HepG2 (cell line): ENCODE measurements at regions not wholly inside any gene's neighbourhood (a gene's known extent, or its start where the extent isn't known, plus 50 kb on each side); places are given as distances from the start of the nearest gene placed in this dataset.

Experiments
- BCL6 ChIP-seq: IDR thresholded peaks from 2 replicates; pipeline ENCODE4 v1.6.1; 2016; ENCODE audit warnings: missing genetic modification reagents, missing compliant biosample characterization
- CAMTA2 ChIP-seq: sonication (generic); formaldehyde crosslinking; IDR thresholded peaks from 2 replicates; pipeline ENCODE4 v1.4.0; 2020; ENCODE audit warnings: mild to moderate bottlenecking, missing genetic modification reagents, borderline replicate concordance
- MEIS2 ChIP-seq: sonication (generic); formaldehyde crosslinking; IDR thresholded peaks from 2 replicates; pipeline ENCODE4 v1.9.0; 2021; ENCODE audit warnings: mild to moderate bottlenecking, missing genetic modification reagents
- MLXIP ChIP-seq: sonication (generic); formaldehyde crosslinking; IDR thresholded peaks from 2 replicates; pipeline ENCODE4 v1.9.0; 2021; ENCODE audit warnings: missing genetic modification reagents, borderline replicate concordance
- SUZ12 ChIP-seq: fragments of 150-350 bp; IDR thresholded peaks from 2 replicates; pipeline ENCODE4 v1.6.1; 2014; ENCODE audit warnings: low read depth, low read length
- ZNF121 ChIP-seq: sonication (generic); formaldehyde crosslinking; IDR thresholded peaks from 2 replicates; pipeline ENCODE4 v1.5.0; 2020; ENCODE audit warnings: mild to moderate bottlenecking, missing genetic modification reagents
- ZNF430 ChIP-seq: sonication (generic); formaldehyde crosslinking; IDR thresholded peaks from 2 replicates; pipeline ENCODE4 v1.9.0; 2021; ENCODE audit warnings: mild to moderate bottlenecking, missing genetic modification reagents
- ZNF484 ChIP-seq: sonication (generic); formaldehyde crosslinking; IDR thresholded peaks from 2 replicates; pipeline ENCODE4 v1.5.1; 2020; ENCODE audit warnings: mild to moderate bottlenecking, low read depth, missing genetic modification reagents, borderline replicate concordance
- ZNF609 ChIP-seq: sonication (generic); formaldehyde crosslinking; IDR thresholded peaks from 2 replicates; pipeline ENCODE4 v1.4.0; 2020; ENCODE audit warnings: mild to moderate bottlenecking, missing genetic modification reagents, borderline replicate concordance
- ZNF704 ChIP-seq: sonication (generic); formaldehyde crosslinking; IDR thresholded peaks from 2 replicates; pipeline ENCODE4 v1.8.1; 2023; ENCODE audit warnings: mild to moderate bottlenecking, inconsistent platforms, moderate library complexity, missing genetic modification reagents, borderline replicate concordance
- ZNF878 ChIP-seq: sonication (generic); formaldehyde crosslinking; IDR thresholded peaks from 2 replicates; pipeline ENCODE4 v1.8.1; 2023; ENCODE audit warnings: mild to moderate bottlenecking, missing genetic modification reagents, moderate library complexity
- TF ChIP-seq, protein P1 (sequence below): IDR thresholded peaks from 2 replicates; pipeline ENCODE4 v1.6.1; 2016; ENCODE audit warnings: low read depth, missing genetic modification reagents, missing compliant biosample characterization
- TF ChIP-seq, protein P2 (sequence below): IDR thresholded peaks from 2 replicates; pipeline ENCODE4 v1.6.1; 2016; ENCODE audit warnings: missing genetic modification reagents, missing compliant biosample characterization

DNA sequence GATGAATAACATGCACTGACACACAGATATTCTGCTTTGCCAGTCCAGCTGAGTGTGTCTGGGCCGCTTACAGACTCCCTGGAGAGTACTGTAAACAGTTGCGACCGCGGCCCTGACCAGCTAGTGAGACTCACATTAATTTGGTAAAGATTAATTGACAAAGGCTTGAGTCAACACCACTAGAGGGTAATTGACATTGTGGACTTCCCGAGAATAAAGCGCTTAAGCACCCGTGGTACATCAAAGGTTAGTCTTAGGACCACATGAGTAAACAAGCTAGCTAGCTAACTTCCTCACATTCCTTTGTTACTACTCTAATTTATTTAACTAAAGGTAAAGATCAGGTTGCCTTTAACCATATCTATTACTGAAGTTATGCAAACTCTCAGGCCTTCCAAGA is 624.4 kb upstream of the ARGLU1 start (continued):
- TF ChIP-seq, protein P1, sequence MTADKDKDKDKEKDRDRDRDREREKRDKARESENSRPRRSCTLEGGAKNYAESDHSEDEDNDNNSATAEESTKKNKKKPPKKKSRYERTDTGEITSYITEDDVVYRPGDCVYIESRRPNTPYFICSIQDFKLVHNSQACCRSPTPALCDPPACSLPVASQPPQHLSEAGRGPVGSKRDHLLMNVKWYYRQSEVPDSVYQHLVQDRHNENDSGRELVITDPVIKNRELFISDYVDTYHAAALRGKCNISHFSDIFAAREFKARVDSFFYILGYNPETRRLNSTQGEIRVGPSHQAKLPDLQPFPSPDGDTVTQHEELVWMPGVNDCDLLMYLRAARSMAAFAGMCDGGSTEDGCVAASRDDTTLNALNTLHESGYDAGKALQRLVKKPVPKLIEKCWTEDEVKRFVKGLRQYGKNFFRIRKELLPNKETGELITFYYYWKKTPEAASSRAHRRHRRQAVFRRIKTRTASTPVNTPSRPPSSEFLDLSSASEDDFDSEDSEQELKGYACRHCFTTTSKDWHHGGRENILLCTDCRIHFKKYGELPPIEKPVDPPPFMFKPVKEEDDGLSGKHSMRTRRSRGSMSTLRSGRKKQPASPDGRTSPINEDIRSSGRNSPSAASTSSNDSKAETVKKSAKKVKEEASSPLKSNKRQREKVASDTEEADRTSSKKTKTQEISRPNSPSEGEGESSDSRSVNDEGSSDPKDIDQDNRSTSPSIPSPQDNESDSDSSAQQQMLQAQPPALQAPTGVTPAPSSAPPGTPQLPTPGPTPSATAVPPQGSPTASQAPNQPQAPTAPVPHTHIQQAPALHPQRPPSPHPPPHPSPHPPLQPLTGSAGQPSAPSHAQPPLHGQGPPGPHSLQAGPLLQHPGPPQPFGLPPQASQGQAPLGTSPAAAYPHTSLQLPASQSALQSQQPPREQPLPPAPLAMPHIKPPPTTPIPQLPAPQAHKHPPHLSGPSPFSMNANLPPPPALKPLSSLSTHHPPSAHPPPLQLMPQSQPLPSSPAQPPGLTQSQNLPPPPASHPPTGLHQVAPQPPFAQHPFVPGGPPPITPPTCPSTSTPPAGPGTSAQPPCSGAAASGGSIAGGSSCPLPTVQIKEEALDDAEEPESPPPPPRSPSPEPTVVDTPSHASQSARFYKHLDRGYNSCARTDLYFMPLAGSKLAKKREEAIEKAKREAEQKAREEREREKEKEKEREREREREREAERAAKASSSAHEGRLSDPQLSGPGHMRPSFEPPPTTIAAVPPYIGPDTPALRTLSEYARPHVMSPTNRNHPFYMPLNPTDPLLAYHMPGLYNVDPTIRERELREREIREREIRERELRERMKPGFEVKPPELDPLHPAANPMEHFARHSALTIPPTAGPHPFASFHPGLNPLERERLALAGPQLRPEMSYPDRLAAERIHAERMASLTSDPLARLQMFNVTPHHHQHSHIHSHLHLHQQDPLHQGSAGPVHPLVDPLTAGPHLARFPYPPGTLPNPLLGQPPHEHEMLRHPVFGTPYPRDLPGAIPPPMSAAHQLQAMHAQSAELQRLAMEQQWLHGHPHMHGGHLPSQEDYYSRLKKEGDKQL (CRISPR knock-in tag) = peak; percentile 97
- peak; percentile 61; the same call in 1 of the 2 replicates for TF ChIP-seq ZNF878 (CRISPR knock-in tag)
- no peak for TF ChIP-seq MLXIP (CRISPR knock-in tag)
- peak; percentile 54; the same call in 1 of the 2 replicates for TF ChIP-seq MEIS2
- no peak for TF ChIP-seq SUZ12
- TF ChIP-seq, protein P2, sequence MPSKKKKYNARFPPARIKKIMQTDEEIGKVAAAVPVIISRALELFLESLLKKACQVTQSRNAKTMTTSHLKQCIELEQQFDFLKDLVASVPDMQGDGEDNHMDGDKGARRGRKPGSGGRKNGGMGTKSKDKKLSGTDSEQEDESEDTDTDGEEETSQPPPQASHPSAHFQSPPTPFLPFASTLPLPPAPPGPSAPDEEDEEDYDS = no peak
- TF ChIP-seq CAMTA2 = no peak
- TF ChIP-seq BCL6 = peak; percentile 71
- peak; percentile 99 for TF ChIP-seq ZNF609
- TF ChIP-seq ZNF704 (CRISPR knock-in tag) = no peak
- no peak for TF ChIP-seq ZNF430
- no peak for TF ChIP-seq ZNF484 (CRISPR knock-in tag)
- no peak for TF ChIP-seq ZNF121 (CRISPR knock-in tag)
